ENCODE measurements at regions not wholly inside any gene's neighbourhood (a gene's known extent, or its start where the extent isn't known, plus 50 kb on each side); places are given as distances from the start of the nearest gene placed in this dataset.
A peak's percentile ranks its signal among the peaks of the same experiment; 100 is the strongest.

DNA sequence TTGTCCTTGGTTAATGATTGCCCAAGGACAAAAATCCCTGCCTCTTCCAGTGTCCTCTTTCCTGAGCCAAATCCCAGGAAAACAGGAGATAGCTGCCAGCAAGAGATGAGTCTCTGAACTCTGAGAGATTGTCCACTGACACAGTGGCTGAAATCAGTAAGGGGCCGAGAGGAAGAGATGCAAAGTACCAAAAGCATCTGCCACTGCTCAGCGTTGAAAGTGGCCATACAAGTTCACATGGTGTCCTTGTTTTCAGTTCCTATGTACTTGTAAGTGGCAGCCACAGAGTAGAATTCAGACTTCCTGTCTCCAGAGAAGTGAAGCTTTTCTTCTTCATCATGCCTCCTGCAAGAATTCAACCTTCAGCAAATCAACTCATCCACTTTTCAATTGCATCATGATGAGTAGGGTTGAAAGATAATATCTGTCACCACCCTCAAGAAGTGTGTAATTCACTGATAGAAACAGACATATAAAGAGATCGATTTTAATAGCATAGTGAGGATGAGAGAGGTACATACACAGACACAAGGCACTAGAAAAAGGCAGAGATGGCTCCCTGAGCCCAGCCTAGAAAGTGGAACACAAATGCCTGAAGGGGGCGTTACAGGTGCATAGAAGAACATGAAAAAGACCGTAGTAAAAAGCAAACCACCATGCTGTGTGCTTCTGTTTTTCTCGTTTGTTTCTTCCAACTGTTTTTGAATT, 185.8 kb downstream of the MRPL39 start:
- peak overlapping the region; percentile 41 for H3K4me3 ChIP-seq (ENCODE audit: low read length, poor library complexity, severe bottlenecking)
- H3K79me2 ChIP-seq (ENCODE audit: insufficient read depth, low read length): no peaks in the 10 kb centered on the region
- no peaks in the 10 kb centered on the region for H3F3A ChIP-seq (ENCODE audit: low read depth)
- H2AFZ ChIP-seq (ENCODE audit: low read length): peak overlapping the region; percentile 87
- H3K9me3 ChIP-seq (ENCODE audit: insufficient read depth, low read depth, low read length): no peaks in the 10 kb centered on the region
- H3K9ac ChIP-seq (ENCODE audit: low read depth, low read length, poor library complexity, severe bottlenecking): peak overlapping the region; percentile 3
- H3K4me2 ChIP-seq (ENCODE audit: low read depth, low read length, poor library complexity, severe bottlenecking): peak overlapping the region; percentile 55
- no peaks in the 10 kb centered on the region for H4K20me1 ChIP-seq (ENCODE audit: insufficient read depth, low read length, poor library complexity, severe bottlenecking)
- H3K36me3 ChIP-seq (ENCODE audit: insufficient read depth, low read length): no peaks in the 10 kb centered on the region
- H3K27me3 ChIP-seq (ENCODE audit: insufficient read depth, low read length, poor library complexity, severe bottlenecking): no peaks in the 10 kb centered on the region
- TF ChIP-seq, protein P1, sequence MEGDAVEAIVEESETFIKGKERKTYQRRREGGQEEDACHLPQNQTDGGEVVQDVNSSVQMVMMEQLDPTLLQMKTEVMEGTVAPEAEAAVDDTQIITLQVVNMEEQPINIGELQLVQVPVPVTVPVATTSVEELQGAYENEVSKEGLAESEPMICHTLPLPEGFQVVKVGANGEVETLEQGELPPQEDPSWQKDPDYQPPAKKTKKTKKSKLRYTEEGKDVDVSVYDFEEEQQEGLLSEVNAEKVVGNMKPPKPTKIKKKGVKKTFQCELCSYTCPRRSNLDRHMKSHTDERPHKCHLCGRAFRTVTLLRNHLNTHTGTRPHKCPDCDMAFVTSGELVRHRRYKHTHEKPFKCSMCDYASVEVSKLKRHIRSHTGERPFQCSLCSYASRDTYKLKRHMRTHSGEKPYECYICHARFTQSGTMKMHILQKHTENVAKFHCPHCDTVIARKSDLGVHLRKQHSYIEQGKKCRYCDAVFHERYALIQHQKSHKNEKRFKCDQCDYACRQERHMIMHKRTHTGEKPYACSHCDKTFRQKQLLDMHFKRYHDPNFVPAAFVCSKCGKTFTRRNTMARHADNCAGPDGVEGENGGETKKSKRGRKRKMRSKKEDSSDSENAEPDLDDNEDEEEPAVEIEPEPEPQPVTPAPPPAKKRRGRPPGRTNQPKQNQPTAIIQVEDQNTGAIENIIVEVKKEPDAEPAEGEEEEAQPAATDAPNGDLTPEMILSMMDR (conservative IDR thresholded peaks at IDR 0.05; ENCODE audit: low read length): peak; percentile 71
- TF ChIP-seq EZH2phosphoT487 (IDR thresholded peaks at IDR 0.05; ENCODE audit: borderline replicate concordance): no peak
- no peaks in the 10 kb centered on the region for H3K9me2 ChIP-seq (replicated peaks; ENCODE audit: low read depth, low read length)
- peaks cover 7% of the 10 kb centered on the region for H3K4me1 ChIP-seq (ENCODE audit: insufficient read depth, low read length, poor library complexity, severe bottlenecking)

DNA sequence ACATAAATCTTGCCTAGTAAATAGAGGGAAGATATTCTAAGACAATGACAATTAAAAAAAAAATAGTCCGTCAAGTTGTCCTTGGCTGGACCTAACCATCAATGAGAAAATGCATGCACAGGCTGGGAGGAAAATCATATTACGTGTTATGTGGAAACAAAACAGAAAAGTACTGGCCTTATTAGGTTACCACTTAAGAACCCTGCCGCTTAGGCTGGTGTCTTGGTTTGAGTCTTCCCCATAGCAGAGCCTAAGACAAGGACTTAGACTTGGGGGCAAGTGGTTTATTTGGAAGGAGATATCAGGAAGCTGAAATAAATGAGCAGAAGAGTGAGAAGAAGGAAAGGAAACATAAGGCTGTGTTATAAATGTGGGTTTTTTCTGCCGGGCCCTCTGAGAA, 186.4 kb downstream of the MRPL39 start:
- H3K9ac ChIP-seq (ENCODE audit: low read depth, low read length, poor library complexity, severe bottlenecking): no peak overlapping the region
- no peak overlapping the region for H2AFZ ChIP-seq (ENCODE audit: low read length)
- H3K4me3 ChIP-seq (ENCODE audit: low read length, poor library complexity, severe bottlenecking): no peak overlapping the region
- H3K4me1 ChIP-seq (ENCODE audit: insufficient read depth, low read length, poor library complexity, severe bottlenecking): peaks cover 7% of the 10 kb centered on the region
- no peaks in the 10 kb centered on the region for H3F3A ChIP-seq (ENCODE audit: low read depth)
- no peaks in the 10 kb centered on the region for H3K79me2 ChIP-seq (ENCODE audit: insufficient read depth, low read length)
- no peak overlapping the region for H3K4me2 ChIP-seq (ENCODE audit: low read depth, low read length, poor library complexity, severe bottlenecking)
- H3K9me3 ChIP-seq (ENCODE audit: insufficient read depth, low read depth, low read length): no peaks in the 10 kb centered on the region
- H4K20me1 ChIP-seq (ENCODE audit: insufficient read depth, low read length, poor library complexity, severe bottlenecking): no peaks in the 10 kb centered on the region
- no peaks in the 10 kb centered on the region for H3K36me3 ChIP-seq (ENCODE audit: insufficient read depth, low read length)
- H3K9me2 ChIP-seq (replicated peaks; ENCODE audit: low read depth, low read length): no peaks in the 10 kb centered on the region
- TF ChIP-seq EZH2phosphoT487 (IDR thresholded peaks at IDR 0.05; ENCODE audit: borderline replicate concordance): no peak
- TF ChIP-seq, protein P1 (conservative IDR thresholded peaks at IDR 0.05; ENCODE audit: low read length): no peak
- H3K27me3 ChIP-seq (ENCODE audit: insufficient read depth, low read length, poor library complexity, severe bottlenecking): no peaks in the 10 kb centered on the region

DNA sequence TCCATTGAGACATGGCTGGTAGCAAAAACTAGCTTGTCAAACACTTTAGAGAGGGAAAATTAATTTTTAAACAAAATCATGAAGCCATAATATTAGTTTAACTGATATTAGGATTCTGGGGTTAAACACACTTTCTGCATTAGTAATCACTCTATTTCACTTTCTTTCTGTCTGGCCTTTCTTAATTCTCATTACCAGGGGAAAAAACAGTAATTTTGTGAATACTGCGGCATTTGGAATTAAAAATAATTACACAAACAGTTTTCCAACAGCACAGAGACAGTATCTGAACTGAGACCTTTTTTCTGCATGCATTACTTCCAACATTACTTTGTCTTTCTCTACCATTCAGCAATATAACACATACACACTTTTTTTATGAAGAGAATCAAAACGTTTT, 190.6 kb downstream of the MRPL39 start:
- Histone ChIP-seq H3F3A (ENCODE audit: low read depth) (no peaks in the 10 kb centered on the region), H4K20me1 (ENCODE audit: insufficient read depth, low read length, poor library complexity, severe bottlenecking) (no peaks in the 10 kb centered on the region), H3K4me1 (ENCODE audit: insufficient read depth, low read length, poor library complexity, severe bottlenecking) (no peaks in the 10 kb centered on the region), H2AFZ (ENCODE audit: low read length) (no peak overlapping the region), H3K4me3 (ENCODE audit: low read length, poor library complexity, severe bottlenecking) (no peak overlapping the region), H3K79me2 (ENCODE audit: insufficient read depth, low read length) (no peaks in the 10 kb centered on the region), H3K9me2 (replicated peaks; ENCODE audit: low read depth, low read length) (no peaks in the 10 kb centered on the region), H3K36me3 (ENCODE audit: insufficient read depth, low read length) (no peaks in the 10 kb centered on the region), H3K27me3 (ENCODE audit: insufficient read depth, low read length, poor library complexity, severe bottlenecking) (no peaks in the 10 kb centered on the region), H3K9me3 (ENCODE audit: insufficient read depth, low read depth, low read length) (no peaks in the 10 kb centered on the region), H3K9ac (ENCODE audit: low read depth, low read length, poor library complexity, severe bottlenecking) (no peak overlapping the region), H3K4me2 (ENCODE audit: low read depth, low read length, poor library complexity, severe bottlenecking) (no peak overlapping the region)
- no peak for TF ChIP-seq EZH2phosphoT487 (IDR thresholded peaks at IDR 0.05; ENCODE audit: borderline replicate concordance)
- TF ChIP-seq, protein P1 (conservative IDR thresholded peaks at IDR 0.05; ENCODE audit: low read length): no peak

Measured in Loucy (cell line).